ENCODE measurements at regions not wholly inside any gene's neighbourhood (a gene's known extent, or its start where the extent isn't known, plus 50 kb on each side); places are given as distances from the start of the nearest gene placed in this dataset.

DNA sequence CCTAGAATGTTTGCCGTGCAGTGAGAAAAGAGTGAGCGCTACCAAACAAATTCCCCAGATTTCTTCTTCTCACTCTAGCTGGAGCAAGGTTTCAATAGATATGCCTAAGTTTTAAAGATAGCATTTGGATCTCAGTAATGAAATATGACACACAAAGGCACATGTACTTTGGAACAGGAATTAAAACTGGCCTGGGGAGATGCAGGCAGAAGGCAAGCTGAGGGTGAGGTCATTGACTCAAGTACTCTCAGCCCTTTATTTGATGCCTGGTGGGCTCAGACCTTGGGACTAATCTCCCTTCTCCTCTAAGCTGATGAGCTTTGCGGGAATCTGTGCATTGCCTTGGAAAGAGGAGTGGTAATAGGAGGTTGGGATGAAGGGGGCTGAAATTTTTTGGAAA is 323.3 kb upstream of the SLC30A5 start:
- TF ChIP-seq, protein P1, sequence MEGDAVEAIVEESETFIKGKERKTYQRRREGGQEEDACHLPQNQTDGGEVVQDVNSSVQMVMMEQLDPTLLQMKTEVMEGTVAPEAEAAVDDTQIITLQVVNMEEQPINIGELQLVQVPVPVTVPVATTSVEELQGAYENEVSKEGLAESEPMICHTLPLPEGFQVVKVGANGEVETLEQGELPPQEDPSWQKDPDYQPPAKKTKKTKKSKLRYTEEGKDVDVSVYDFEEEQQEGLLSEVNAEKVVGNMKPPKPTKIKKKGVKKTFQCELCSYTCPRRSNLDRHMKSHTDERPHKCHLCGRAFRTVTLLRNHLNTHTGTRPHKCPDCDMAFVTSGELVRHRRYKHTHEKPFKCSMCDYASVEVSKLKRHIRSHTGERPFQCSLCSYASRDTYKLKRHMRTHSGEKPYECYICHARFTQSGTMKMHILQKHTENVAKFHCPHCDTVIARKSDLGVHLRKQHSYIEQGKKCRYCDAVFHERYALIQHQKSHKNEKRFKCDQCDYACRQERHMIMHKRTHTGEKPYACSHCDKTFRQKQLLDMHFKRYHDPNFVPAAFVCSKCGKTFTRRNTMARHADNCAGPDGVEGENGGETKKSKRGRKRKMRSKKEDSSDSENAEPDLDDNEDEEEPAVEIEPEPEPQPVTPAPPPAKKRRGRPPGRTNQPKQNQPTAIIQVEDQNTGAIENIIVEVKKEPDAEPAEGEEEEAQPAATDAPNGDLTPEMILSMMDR (IDR thresholded peaks at IDR 0.05) = no peak
- TF ChIP-seq EZH2 (IDR thresholded peaks at IDR 0.05; ENCODE audit: borderline replicate concordance, insufficient read depth, low read depth, low read length, poor library complexity, severe bottlenecking) = no peak
